Raji (cell line): ENCODE measurements at regions not wholly inside any gene's neighbourhood (a gene's known extent, or its start where the extent isn't known, plus 50 kb on each side); places are given as distances from the start of the nearest gene placed in this dataset.

Source experiments
- POLR2A ChIP-seq: IDR thresholded peaks from 2 replicates; pipeline ENCODE4 v1.6.1; 2011; ENCODE audit warnings: low read depth, low read length, control low read depth; ENCODE audit not compliant: insufficient read depth

DNA sequence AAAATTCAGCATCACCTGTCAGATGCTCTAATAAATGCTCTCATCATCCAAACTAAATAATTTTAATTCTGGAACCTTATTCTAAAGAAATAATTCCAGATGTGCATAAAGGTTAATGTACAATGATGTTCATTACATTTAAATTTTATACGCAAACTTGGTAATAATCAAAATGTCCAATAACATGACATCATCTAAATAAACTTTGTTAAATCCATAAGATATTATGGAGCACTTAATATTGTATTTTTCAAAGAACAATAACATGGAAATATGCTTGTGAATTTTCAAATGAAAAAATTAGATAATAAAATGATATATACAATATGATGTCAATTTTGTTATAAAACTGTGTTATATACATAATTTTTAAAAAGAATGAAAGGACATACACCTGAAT lies 92.1 kb upstream of the ZCCHC13 start:
- no peak for TF ChIP-seq POLR2A

DNA sequence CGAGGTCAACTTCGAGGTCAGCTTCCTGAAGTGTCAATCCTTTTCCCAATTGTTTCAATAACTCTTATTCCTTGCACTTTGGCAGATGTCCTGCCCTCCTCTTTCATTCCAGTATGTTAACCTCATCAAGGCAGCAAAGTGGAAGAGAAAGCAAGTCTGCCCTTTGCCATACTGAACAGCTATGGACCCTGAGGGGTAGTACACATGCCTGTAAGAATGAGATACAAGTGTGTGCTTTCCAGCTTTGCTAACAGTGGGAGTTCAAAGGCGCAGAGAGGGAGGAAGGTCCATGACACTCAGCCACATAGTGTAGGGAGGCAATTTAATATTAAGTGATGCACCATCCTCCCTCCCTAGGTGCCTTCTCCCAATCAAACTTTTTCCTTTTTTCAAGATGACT lies 96.4 kb upstream of the ZCCHC13 start:
- TF ChIP-seq POLR2A = no peak

DNA sequence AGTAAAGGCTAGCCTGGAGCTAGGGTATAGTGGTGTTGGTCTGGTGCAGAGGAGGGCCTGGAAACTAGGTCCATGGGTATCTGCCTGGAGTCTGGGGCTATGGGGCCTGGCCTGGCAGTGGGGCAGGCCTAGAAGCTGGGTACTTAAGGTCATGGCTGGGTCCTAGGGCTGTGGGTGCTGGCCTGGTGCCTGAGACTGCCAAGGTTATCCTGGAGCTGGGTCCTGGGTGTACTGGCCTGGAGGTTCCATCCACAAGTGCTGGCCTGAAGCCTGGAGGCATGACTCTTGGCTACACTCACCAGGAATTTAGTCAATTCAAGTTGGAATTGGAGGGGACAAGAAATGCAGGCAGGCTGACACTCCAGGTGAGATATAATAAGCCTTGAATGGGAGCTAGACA lies 108.4 kb upstream of the ZCCHC13 start:
- no peak for TF ChIP-seq POLR2A

DNA sequence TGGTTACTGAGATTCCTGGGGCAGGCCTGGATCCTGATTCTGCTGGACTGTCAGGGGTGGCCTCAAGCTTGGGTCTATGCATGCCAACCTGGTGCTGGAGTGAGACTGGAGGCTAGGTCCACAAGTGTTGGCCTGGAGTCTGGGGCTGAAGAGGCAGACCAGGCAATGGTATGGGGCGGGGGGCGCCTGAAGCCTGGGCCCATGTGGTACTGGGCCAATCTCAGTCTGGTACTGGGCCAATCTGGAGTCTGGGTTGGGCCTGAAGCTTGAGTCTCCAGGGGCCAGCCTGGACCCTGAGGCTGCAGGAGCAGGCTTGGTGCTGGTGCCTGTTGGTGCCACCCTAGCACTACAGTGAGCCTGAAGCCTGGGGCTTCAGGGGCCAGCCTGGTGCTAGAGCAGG lies 108.9 kb upstream of the ZCCHC13 start:
- TF ChIP-seq POLR2A = no peak

DNA sequence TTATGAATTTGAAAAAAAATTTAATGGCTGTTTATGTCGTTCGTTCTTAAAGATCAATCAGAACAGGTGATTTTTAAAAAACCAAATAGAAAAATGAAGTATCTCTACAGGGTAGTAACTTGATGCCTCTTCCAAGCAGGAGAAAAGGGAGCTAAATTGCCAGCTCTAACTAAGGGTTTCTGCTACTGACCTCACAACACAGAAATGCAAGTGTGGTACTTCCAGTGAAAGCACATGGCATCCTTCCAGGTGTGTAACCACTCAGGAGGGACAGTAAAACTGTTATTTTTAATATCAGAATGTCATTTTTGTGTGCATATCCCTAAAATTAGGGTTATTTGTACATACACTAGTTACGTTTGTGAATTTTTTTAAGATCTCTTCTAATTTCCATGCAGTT lies 116.8 kb upstream of the ZCCHC13 start:
- TF ChIP-seq POLR2A = no peak

DNA sequence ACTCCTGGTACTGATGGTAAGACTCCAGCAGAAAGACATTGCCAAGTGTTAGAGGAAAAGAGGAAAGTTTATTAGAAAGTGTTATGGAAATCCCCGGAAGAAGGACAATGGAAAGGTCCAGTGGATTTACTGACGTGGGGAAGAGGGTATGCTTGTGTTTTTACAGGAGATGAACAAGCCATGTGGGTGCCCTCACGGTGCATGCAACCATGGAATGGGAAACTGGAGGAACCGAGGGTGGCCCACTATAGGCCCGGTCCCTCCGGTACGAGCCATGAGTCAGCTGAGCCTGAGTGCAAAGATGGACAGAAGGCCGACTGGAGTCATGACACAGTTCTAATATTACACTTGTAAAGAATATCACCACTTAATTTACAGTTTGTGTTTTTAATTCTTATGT lies 123.3 kb upstream of the ZCCHC13 start:
- no peak for TF ChIP-seq POLR2A

DNA sequence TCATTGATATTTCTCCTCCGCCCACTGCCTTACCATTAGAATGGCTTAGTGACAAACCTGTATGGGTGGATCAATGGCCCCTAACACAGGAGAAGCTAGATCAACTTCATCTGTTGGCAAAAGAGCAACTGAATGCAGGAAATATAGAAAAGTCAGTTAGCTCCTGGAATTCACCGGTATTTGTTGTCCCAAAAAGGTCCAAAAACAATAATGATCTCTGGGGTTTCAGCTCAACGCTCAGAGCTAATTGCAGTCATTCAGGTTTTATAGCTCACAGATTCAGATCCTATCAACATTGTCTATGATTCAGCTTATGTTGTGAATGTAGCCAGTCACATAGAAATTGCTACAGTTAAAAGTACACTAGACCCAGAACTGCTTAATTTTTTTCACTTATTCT lies 124.0 kb upstream of the ZCCHC13 start:
- TF ChIP-seq POLR2A = no peak

DNA sequence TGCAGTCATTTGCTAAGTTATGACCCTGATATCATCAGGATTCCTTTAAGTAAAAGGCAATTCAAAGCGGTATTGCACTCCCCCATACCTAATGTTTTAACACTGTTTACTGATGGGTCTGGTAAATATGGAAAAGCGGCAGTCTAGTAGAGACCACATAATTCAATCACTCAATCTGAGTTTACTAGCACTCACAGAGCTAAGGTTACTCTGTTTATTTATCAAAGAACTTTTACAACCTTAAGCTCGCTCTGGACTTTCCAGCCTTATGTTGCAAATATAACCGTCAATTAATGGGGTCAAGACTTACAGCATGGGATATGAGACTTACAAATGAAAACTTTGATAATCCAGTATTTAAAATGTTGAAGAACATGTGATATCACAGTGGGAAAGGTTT lies 124.5 kb upstream of the ZCCHC13 start:
- TF ChIP-seq POLR2A = no peak

DNA sequence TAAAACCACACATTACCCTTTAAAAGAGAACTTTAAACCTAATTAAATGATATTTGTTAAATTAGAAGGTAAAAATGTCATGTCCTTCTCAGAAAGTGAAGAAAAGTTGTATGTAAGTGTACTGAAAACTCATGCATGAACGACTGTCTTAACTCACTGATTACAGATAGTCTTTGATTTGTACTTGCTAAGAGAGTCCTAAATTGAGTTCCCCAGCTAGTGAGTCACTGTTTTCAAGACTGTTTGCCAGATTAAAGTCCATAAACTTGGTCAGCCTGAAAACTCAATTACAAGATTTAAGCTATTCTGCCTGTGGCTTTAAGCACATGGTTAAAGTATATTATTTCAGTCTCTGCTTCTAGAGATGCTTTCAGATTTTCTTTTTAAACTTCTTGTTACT lies 124.9 kb upstream of the ZCCHC13 start:
- no peak for TF ChIP-seq POLR2A

DNA sequence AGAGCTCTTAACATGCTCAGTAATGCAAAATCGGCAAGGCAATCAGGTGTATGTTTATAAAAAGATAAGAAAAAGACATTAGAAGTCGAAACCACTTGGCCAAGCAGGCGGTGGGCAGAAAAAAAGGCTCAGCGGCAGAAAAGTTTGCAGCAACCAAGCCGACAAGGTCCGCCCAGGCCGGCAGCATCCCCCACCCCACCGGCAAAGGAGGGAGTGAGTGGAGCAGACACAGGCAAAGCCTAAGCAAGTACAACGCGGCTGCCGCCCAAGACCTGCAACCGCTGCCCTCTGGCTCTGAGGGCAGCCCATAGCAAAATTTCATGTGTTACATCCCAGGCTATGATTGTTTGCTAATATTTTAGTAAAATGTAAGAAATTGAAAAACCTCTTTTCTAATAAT lies 125.4 kb upstream of the ZCCHC13 start:
- TF ChIP-seq POLR2A = no peak

DNA sequence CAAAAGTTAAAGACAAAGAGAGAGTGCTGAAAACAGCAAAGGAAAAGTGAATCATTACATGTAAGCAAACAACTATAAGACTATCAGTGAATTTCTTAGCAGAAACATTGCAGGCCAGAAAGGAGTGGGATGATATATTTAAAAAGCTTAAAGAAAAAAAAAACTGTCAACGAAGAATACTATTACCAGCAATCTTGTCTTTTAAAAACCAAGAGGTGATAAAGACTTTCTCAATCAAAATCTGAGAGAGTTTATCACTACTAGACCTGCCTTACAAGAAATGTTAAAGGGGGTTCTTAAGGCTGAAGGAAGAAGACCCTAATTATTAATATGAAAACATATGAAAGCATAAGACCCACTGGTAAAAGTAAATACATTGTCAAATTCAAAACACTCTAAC lies 132.5 kb upstream of the ZCCHC13 start:
- no peak for TF ChIP-seq POLR2A

DNA sequence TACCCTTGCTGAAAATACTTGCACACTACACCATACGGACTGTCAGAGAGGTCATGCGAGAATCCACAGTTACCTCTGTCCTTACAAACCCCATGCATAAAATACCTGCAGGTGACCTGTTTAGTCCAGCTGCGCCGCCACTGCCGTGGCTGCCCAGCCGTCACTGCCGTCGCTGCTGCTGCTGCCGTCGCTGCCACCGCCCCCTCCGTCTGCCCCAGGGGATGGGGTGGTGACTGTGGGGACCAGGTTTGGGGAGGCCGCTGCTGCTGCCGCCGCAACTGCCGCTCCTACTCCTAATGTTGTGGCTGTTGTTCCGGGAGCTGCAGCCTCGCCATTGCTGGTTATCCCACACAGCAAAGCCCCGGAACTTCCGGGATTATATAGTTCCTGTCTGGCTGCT lies 141.8 kb upstream of the ZCCHC13 start:
- TF ChIP-seq POLR2A = no peak

DNA sequence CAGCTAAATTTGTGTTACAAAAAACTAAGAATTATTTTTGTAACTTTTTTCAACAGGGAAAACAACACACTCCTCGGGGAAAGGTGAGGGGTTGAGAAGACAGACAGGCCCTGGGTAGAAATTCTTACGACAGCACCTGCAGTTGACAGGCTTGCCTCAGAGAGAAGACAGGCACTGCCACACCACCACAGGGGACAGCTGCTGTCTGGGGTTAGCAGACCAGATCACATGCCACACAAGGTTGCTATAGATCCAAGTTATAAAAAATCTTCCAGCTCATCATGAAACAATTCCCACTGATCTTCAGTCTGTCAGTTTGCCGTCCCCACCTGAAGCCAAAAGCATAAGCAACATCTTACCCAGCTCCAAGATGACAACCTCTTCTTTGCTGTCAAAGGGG lies 143.2 kb upstream of the ZCCHC13 start:
- TF ChIP-seq POLR2A = no peak

DNA sequence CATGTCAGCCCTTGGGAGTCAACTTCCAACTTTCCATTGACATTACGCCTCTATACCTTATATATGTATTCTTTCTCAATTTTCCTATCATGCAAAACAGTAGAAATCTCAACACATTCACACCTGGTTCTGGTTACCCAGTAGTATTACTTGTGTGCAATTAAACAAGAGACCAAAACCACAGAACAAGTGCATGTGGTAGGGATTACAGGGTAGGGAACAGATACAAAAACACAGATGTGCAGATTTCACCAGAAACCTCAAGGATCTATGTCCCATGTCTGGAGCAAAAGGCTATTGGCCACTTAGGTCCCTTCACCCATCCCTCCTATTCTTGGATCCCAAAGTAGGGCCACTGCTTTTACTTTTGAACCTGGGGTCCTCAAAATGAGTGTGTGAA lies 143.6 kb upstream of the ZCCHC13 start:
- TF ChIP-seq POLR2A = no peak

DNA sequence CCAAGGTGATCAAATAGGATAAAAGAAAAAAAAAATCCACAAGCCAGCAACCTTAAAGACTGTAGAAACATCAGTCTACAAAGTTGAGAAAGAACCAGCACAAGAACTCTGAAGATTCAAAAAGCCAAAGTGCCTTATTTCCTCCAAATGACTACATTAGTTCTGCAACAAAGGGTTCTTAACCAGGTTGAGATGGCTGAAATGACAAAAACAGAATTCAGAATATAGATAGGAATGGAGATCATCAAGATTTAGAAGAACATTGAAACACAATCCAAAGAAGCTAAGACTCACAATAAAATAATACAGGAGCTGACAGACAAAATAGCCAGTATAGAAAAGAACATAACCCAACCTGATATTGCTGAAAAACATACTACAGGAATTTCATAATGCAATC lies 156.5 kb upstream of the ZCCHC13 start:
- no peak for TF ChIP-seq POLR2A

DNA sequence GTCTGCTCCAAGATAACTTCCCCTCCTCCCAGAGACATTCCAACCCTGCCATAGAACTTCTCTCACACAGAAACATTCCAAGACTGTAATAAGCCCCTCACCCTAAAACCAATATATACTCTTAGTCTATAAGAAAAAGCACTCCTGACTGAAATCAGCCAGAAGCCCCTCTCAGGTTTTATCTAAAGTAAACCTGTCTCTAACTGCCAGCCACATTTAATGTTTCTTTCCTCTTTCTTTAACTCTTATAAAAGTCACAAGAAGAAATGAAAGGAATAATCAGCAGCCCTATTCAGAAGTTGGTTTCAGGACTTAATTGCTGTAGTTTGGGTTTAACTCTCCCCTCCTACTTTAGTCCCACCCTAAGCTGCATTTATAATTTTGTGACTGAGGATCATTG lies 165.0 kb upstream of the ZCCHC13 start:
- TF ChIP-seq POLR2A = no peak

DNA sequence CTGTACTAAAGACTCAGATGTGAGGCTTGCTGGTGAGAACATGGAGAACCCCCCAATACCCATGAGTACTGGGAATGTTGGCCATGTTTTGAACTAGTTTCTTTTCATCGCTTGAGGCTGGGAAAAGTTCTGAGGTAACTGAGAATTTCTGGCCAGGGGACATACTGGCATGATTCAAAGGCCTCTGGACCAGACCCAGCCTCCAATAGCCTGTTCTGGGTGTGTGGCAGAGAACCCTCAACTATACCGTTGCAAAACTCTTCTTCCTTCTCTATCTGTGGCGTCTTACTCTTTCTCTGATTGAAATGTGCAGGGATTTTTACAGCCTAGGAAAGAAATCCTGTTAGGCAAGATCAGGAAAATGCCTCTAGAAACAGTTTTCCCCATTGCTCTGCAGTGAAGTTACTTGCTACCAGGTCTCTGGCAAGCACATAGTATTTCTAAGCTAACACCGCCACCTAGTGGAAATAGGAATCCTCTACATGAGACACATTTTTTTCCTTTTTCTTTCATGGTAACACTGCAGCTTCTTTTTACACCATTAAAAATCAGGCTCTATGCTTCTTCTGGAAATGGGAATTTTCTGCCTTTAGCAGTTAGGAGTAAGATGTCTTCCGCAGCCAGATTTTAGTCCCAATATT lies 170.7 kb upstream of the ZCCHC13 start:
- no peak for TF ChIP-seq POLR2A
